H1 (cell line): ENCODE measurements at regions not wholly inside any gene's neighbourhood (a gene's known extent, or its start where the extent isn't known, plus 50 kb on each side); places are given as distances from the start of the nearest gene placed in this dataset.

Source experiments
- ATF2 ChIP-seq: IDR thresholded peaks from 2 replicates; pipeline ENCODE4 v1.6.1; 2012; ENCODE audit warnings: low read length, inconsistent platforms
- CTCF ChIP-seq, 3 experiments: IDR thresholded peaks; 1 replicate in 2 of 3; 2 replicates in 1 of 3; pipeline versions ENCODE4 v1.5.1 to v1.6.1; 2011; ENCODE audit warnings: low read length in 3 of 3, mild to moderate bottlenecking in 3 of 3, inconsistent platforms in 2 of 3, low read depth in 1 of 3, moderate library complexity in 1 of 3; ENCODE audit not compliant: insufficient read depth in 1 of 3; ENCODE audit errors: control extremely low read depth in 1 of 3
- EGR1 ChIP-seq: IDR thresholded peaks from 2 replicates; pipeline ENCODE4 v1.6.1; 2011; ENCODE audit warnings: low read depth, low read length, borderline replicate concordance
- EZH2 ChIP-seq: fragments of 200-600 bp; sonication (generic); IDR thresholded peaks from 2 replicates; pipeline ENCODE4 v1.7.1; 2012; ENCODE audit warnings: low read depth, mild to moderate bottlenecking, moderate library complexity, low read length, inconsistent platforms; ENCODE audit not compliant: severe bottlenecking
- MAFK ChIP-seq: IDR thresholded peaks from 2 replicates; pipeline ENCODE4 v1.6.1; 2012; ENCODE audit warnings: low read depth, mild to moderate bottlenecking, improper control_type of control experiment, low read length
- POLR2A ChIP-seq, 2 experiments: IDR thresholded peaks; 1 replicate in 1 of 2; 2 replicates in 1 of 2; pipeline ENCODE4 v1.6.1; 2011; ENCODE audit warnings: low read depth in 2 of 2, low read length in 2 of 2, mild to moderate bottlenecking in 2 of 2; ENCODE audit errors: control extremely low read depth in 1 of 2
- RBBP5 ChIP-seq: IDR thresholded peaks from 2 replicates; pipeline ENCODE4 v1.7.1; 2012; ENCODE audit warnings: low read depth, mild to moderate bottlenecking, inconsistent platforms, low read length, moderate library complexity, borderline replicate concordance

GRCh38 chr22:48391171-48391711 is 1436.4 kb downstream of the BRD1 start:
- TF ChIP-seq EZH2 (no peak), EGR1 (no peak), POLR2A (IDR thresholded peaks at IDR 0.05; ENCODE audit: control extremely low read depth in 1 of 2, low read depth in 2 of 2, low read length in 2 of 2) (no peak), CTCF (IDR thresholded peaks at IDR 0.05; ENCODE audit: control extremely low read depth in 1 of 3, insufficient read depth in 1 of 3, low read depth in 1 of 3, low read length in 3 of 3) (no peak), MAFK (no peak), ATF2 (no peak), RBBP5 (no peak)
